ENCODE measurements at regions not wholly inside any gene's neighbourhood (a gene's known extent, or its start where the extent isn't known, plus 50 kb on each side); places are given as distances from the start of the nearest gene placed in this dataset.

DNA sequence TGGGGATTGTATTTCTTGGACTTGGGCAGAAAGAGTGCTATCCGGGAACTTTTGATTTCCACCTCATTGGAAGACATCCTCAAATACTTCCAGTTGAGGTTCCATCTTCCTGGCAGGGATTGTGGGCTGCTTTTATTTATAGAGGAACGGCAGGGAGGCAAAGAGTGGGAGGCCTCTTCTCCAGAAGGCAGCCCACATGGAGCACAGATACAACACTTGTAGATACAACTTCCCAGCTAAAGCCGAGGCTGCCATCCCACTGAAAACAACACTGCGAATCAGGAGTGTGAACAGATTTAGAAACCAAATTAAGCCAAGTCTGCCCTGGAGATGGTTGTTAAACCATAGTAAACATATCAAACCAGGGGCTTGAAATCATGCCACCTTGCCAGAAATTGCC lies 212.8 kb upstream of the PPARGC1A start:
- TF ChIP-seq, protein P1, sequence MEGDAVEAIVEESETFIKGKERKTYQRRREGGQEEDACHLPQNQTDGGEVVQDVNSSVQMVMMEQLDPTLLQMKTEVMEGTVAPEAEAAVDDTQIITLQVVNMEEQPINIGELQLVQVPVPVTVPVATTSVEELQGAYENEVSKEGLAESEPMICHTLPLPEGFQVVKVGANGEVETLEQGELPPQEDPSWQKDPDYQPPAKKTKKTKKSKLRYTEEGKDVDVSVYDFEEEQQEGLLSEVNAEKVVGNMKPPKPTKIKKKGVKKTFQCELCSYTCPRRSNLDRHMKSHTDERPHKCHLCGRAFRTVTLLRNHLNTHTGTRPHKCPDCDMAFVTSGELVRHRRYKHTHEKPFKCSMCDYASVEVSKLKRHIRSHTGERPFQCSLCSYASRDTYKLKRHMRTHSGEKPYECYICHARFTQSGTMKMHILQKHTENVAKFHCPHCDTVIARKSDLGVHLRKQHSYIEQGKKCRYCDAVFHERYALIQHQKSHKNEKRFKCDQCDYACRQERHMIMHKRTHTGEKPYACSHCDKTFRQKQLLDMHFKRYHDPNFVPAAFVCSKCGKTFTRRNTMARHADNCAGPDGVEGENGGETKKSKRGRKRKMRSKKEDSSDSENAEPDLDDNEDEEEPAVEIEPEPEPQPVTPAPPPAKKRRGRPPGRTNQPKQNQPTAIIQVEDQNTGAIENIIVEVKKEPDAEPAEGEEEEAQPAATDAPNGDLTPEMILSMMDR (IDR thresholded peaks at IDR 0.05), result no peak
- TF ChIP-seq EP300 (IDR thresholded peaks at IDR 0.05), result no peak
- TF ChIP-seq POLR2A (IDR thresholded peaks at IDR 0.05), result no peak
- TF ChIP-seq POLR2AphosphoS5 (IDR thresholded peaks at IDR 0.05), result no peak

Measured in suprapubic skin (tissue), 4 donors.